ENCODE measurements at regions not wholly inside any gene's neighbourhood (a gene's known extent, or its start where the extent isn't known, plus 50 kb on each side); places are given as distances from the start of the nearest gene placed in this dataset.

DNA sequence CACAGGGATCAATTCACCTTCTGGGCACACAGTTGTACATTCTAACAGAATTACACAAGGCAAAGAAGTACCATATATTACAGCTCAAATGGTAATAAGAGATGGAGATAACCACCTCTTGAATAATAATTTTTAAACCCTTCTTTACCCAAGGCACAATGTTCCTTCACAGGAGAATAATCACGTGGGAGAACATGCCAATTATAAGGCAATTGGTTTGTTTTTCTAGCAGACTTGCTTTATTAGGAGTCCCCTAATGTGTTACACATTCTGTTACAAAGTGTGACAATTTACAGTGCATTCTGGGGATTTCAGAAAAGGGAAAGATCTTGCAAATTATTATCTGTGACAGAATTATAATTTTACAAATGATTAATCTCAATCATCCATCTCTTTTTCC lies 380.3 kb downstream of the RND3 start:
- Histone ChIP-seq H3K9me3 (ENCODE audit: control insufficient read depth, low read length) (no peaks in the 10 kb centered on the region), H3K27ac (ENCODE audit: insufficient read depth, low read depth, low read length, poor library complexity, severe bottlenecking) (no peak overlapping the region), H3K27me3 (ENCODE audit: control insufficient read depth, insufficient read depth, low read length, poor library complexity, severe bottlenecking) (no peaks in the 10 kb centered on the region), H3K36me3 (ENCODE audit: control insufficient read depth, insufficient read depth, low read length) (no peaks in the 10 kb centered on the region), H3K4me1 (ENCODE audit: control insufficient read depth, insufficient read depth, low read length) (no peaks in the 10 kb centered on the region), H3K4me3 (ENCODE audit: insufficient read depth, low read depth, low read length) (no peak overlapping the region)
- 88% methylated on average over 1 of the region's 1 CpG; no CpG with 5 or more reads in 1 of the 2 experiments for WGBS, 2 experiments

DNA sequence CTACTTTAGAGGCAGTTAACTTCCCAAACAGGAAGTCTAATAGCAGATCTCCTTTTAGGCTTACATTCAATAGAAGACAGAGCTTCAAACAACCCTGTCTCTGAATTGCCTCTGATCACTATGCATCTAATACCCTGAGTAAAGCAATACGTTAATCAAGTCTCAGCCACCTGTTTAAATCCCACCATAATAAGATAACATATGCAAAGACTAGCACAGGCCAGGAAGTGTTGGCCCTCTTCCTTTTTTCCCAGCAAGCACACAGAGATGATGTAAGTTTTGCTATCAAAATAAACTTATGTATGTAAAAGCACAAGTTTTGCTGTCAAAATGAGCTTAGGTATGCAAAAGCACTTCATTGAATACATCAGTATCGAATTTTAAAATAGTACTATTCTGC lies 385.5 kb downstream of the RND3 start:
- WGBS, 2 experiments: 78 to 80% methylated on average over 2 of the region's 2 CpGs
- H3K4me3 ChIP-seq (ENCODE audit: insufficient read depth, low read depth, low read length): no peak overlapping the region
- H3K36me3 ChIP-seq (ENCODE audit: control insufficient read depth, insufficient read depth, low read length): no peaks in the 10 kb centered on the region
- no peaks in the 10 kb centered on the region for H3K27me3 ChIP-seq (ENCODE audit: control insufficient read depth, insufficient read depth, low read length, poor library complexity, severe bottlenecking)
- H3K4me1 ChIP-seq (ENCODE audit: control insufficient read depth, insufficient read depth, low read length): no peaks in the 10 kb centered on the region
- no peaks in the 10 kb centered on the region for H3K9me3 ChIP-seq (ENCODE audit: control insufficient read depth, low read length)
- no peak overlapping the region for H3K27ac ChIP-seq (ENCODE audit: insufficient read depth, low read depth, low read length, poor library complexity, severe bottlenecking)

DNA sequence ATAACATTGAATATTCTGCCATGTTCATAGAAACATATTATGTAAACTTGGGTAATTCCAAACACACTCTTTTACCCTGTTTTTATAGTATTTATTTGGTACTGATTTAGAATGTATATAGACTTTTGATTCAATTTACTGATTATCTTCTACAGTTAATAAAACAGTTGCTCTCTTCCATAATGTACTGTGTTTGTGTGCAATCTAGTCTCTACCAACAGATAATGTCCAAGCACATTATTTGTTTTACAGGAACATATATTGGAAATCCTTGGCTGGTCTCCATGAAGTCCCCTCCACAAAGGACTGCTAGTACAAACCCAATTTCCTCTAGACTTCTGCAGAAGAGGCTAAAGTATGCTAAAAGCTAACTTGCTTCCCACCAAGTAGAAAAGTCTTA lies 386.6 kb downstream of the RND3 start:
- Histone ChIP-seq H3K4me1 (ENCODE audit: control insufficient read depth, insufficient read depth, low read length) (no peaks in the 10 kb centered on the region), H3K27me3 (ENCODE audit: control insufficient read depth, insufficient read depth, low read length, poor library complexity, severe bottlenecking) (no peaks in the 10 kb centered on the region), H3K27ac (ENCODE audit: insufficient read depth, low read depth, low read length, poor library complexity, severe bottlenecking) (no peak overlapping the region), H3K36me3 (ENCODE audit: control insufficient read depth, insufficient read depth, low read length) (no peaks in the 10 kb centered on the region), H3K4me3 (ENCODE audit: insufficient read depth, low read depth, low read length) (no peak overlapping the region), H3K9me3 (ENCODE audit: control insufficient read depth, low read length) (no peaks in the 10 kb centered on the region)

DNA sequence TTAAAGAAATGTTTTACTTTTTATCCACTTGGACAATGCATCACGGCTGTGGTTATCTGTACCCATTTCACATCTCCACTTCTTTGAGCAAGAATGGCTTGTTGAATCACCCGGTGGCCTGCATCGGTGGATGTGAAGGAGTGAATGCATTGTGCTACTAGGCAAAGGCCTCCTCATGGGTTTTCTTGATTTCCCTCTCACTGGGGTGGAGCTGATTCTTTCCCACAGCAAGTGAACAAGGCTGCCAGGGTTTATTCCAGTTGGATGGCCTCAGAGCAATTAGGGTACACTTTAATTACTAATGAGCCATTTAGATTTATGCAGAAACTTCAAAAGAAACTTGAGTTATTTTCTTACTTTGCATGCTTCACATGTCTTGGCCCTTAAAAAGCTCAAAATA lies 387.1 kb downstream of the RND3 start:
- Histone ChIP-seq H3K27ac (ENCODE audit: insufficient read depth, low read depth, low read length, poor library complexity, severe bottlenecking) (no peak overlapping the region), H3K9me3 (ENCODE audit: control insufficient read depth, low read length) (no peaks in the 10 kb centered on the region), H3K4me3 (ENCODE audit: insufficient read depth, low read depth, low read length) (no peak overlapping the region), H3K4me1 (ENCODE audit: control insufficient read depth, insufficient read depth, low read length) (no peaks in the 10 kb centered on the region), H3K36me3 (ENCODE audit: control insufficient read depth, insufficient read depth, low read length) (no peaks in the 10 kb centered on the region), H3K27me3 (ENCODE audit: control insufficient read depth, insufficient read depth, low read length, poor library complexity, severe bottlenecking) (no peaks in the 10 kb centered on the region)
- 84 to 88% methylated on average over 2 to 3 of the region's 3 CpGs for WGBS, 2 experiments

DNA sequence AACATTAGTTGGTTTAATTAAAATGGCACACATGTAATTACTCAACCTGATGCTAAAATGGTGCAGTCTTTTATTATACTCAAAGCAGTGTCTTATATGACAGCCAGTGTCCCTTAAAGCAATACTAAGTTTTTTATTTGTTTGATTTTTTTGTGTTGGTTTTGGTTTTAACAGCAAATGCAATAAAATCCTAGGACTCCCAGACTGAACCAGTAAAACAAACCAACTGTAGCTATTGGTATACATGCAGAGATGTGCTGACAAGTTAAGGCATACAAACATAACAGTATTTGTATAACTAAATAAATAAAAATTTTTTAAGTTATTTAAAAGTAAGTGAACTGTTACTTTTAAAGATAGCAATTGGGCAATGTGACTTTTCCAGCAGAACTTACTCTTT lies 387.7 kb downstream of the RND3 start:
- Histone ChIP-seq H3K27ac (ENCODE audit: insufficient read depth, low read depth, low read length, poor library complexity, severe bottlenecking) (no peak overlapping the region), H3K4me1 (ENCODE audit: control insufficient read depth, insufficient read depth, low read length) (no peaks in the 10 kb centered on the region), H3K36me3 (ENCODE audit: control insufficient read depth, insufficient read depth, low read length) (no peaks in the 10 kb centered on the region), H3K4me3 (ENCODE audit: insufficient read depth, low read depth, low read length) (no peak overlapping the region), H3K9me3 (ENCODE audit: control insufficient read depth, low read length) (no peaks in the 10 kb centered on the region), H3K27me3 (ENCODE audit: control insufficient read depth, insufficient read depth, low read length, poor library complexity, severe bottlenecking) (no peaks in the 10 kb centered on the region)

DNA sequence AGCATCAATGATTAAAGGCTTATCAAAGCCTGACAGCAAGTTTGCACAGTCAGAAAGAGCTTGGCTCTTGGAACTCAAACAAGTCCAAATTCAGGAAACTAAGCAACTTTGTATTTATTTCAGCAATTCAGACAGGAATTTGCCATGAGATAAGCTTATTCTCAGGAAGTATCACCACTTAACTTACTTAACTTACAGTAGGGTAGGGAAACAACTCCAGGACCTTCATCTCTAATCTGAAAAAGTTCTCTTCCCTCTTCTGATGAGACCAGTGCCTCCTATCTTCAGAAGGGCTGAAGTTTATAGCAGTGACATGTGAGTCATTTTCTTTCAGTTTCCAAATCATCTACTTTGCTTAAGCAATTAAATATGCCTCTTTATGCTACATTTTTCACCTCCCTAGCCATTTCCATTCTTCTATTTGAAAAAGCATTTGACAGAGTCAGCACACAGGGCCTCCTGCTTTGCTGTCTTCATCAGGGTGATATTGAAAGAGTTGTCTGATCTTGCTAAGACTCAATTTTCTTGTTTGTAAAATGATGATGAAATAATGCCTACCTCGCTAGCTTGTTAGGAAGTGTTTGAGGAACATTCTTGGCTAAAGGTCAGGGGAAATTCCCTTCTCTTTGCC lies 389.5 kb downstream of the RND3 start:
- H3K36me3 ChIP-seq (ENCODE audit: control insufficient read depth, insufficient read depth, low read length): no peaks in the 10 kb centered on the region
- no peaks in the 10 kb centered on the region for H3K9me3 ChIP-seq (ENCODE audit: control insufficient read depth, low read length)
- H3K27ac ChIP-seq (ENCODE audit: insufficient read depth, low read depth, low read length, poor library complexity, severe bottlenecking): no peak overlapping the region
- 96 to 100% methylated on average over 1 of the region's 1 CpG for WGBS, 2 experiments
- H3K27me3 ChIP-seq (ENCODE audit: control insufficient read depth, insufficient read depth, low read length, poor library complexity, severe bottlenecking): no peaks in the 10 kb centered on the region
- no peak overlapping the region for H3K4me3 ChIP-seq (ENCODE audit: insufficient read depth, low read depth, low read length)
- H3K4me1 ChIP-seq (ENCODE audit: control insufficient read depth, insufficient read depth, low read length): no peaks in the 10 kb centered on the region

DNA sequence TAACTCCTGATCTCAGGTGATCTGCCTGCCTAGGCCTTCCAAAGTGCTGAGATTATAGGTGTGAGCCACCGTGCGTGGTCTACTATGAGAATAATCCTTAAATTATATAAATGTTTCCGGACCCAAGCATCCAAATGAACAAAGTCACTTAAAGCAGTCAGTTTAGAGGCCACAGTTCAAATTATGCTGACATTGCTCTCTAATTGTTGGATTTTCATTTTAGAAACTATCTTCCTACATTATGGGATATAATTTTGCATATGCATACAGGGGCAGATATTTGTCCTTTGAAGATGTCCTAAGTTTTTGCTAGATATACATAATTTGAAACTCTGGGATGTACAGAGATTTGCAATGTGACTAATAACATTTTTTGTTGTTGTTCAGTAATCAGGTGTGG lies 390.1 kb downstream of the RND3 start:
- Histone ChIP-seq H3K27ac (ENCODE audit: insufficient read depth, low read depth, low read length, poor library complexity, severe bottlenecking) (no peak overlapping the region), H3K36me3 (ENCODE audit: control insufficient read depth, insufficient read depth, low read length) (no peaks in the 10 kb centered on the region), H3K9me3 (ENCODE audit: control insufficient read depth, low read length) (no peaks in the 10 kb centered on the region), H3K4me3 (ENCODE audit: insufficient read depth, low read depth, low read length) (no peak overlapping the region), H3K27me3 (ENCODE audit: control insufficient read depth, insufficient read depth, low read length, poor library complexity, severe bottlenecking) (no peaks in the 10 kb centered on the region), H3K4me1 (ENCODE audit: control insufficient read depth, insufficient read depth, low read length) (no peaks in the 10 kb centered on the region)
- WGBS, 2 experiments: 96 to 100% methylated on average over 3 of the region's 3 CpGs

DNA sequence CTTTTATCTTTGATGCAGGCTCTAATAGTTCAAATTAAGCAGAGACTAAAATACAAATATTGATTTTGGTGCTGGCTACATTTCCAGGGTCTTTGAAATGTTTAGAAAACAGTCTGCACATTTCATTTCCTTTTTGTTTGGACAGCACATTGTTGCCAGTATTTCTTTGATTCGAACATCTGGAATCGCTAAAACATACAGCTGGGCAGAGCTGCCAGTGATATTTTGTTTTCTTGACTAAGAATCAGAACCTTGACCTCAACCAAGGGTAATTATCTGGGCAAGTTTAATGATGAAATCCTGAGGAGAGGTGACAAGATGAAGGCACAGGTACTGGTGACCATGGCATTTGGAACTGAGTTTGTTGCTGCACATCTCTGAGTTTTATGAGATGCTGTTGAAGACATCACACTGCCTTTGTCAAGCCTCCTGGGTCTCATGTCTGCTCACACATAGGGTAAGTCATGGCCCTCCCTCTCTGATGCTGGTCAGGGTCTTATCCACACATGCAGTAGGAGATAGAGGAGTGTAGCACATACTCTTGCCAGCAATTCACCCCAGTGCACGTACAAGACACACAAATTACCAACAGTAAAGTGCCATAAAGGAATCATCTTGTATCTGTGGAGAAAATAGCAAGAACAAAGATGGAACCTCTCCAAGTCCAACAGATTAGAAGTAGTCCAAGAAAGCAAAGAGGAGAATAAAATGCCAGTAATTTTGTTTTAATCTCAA lies 391.9 kb downstream of the RND3 start:
- H3K4me3 ChIP-seq (ENCODE audit: insufficient read depth, low read depth, low read length): no peak overlapping the region
- WGBS, 2 experiments: 96 to 97% methylated on average over 2 to 3 of the region's 3 CpGs
- no peaks in the 10 kb centered on the region for H3K9me3 ChIP-seq (ENCODE audit: control insufficient read depth, low read length)
- H3K27me3 ChIP-seq (ENCODE audit: control insufficient read depth, insufficient read depth, low read length, poor library complexity, severe bottlenecking): no peaks in the 10 kb centered on the region
- no peaks in the 10 kb centered on the region for H3K4me1 ChIP-seq (ENCODE audit: control insufficient read depth, insufficient read depth, low read length)
- no peaks in the 10 kb centered on the region for H3K36me3 ChIP-seq (ENCODE audit: control insufficient read depth, insufficient read depth, low read length)
- no peak overlapping the region for H3K27ac ChIP-seq (ENCODE audit: insufficient read depth, low read depth, low read length, poor library complexity, severe bottlenecking)

DNA sequence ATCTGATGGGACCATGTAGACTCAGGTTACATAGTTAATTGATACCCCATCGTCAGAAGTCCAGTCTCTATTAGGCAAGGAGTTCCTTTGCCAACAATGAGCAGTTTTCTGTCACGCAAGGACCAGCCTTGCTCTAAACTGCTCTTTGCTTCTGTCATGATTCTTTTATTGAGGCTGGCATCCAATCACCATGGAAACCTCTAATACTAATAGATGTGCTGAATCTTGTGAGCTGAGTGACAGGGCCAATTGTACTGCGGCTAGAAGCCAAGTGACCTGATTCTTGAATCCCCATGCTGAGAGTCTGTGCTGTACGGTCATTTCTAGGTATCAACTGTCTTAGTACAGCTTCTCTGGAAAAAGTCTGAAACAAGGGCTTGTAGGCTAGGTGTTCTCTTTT lies 395.6 kb downstream of the RND3 start:
- 93 to 96% methylated on average over 4 of the region's 4 CpGs for WGBS, 2 experiments
- Histone ChIP-seq H3K27me3 (ENCODE audit: control insufficient read depth, insufficient read depth, low read length, poor library complexity, severe bottlenecking) (no peaks in the 10 kb centered on the region), H3K9me3 (ENCODE audit: control insufficient read depth, low read length) (no peaks in the 10 kb centered on the region), H3K4me1 (ENCODE audit: control insufficient read depth, insufficient read depth, low read length) (no peaks in the 10 kb centered on the region), H3K36me3 (ENCODE audit: control insufficient read depth, insufficient read depth, low read length) (no peaks in the 10 kb centered on the region), H3K4me3 (ENCODE audit: insufficient read depth, low read depth, low read length) (no peak overlapping the region), H3K27ac (ENCODE audit: insufficient read depth, low read depth, low read length, poor library complexity, severe bottlenecking) (no peak overlapping the region)

DNA sequence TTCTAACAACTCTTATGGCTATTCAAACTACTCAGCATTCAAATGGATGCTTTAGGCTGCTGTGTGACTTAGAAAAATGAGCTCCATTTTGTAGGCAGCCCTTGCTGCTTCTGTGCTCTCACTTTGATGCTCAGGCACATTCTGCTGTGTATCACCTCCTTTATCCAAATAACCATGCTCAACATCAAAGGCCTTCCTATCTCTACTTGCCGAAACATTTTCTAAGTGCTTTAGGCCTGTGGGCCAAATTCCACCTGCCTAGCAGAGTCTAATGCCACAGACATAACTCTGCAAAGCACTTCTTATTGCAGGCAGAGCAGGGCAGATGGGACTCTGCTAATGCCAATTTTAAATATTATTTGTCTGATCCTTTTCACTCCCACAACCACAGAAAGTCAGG lies 397.4 kb downstream of the RND3 start:
- no peak overlapping the region for H3K27ac ChIP-seq (ENCODE audit: insufficient read depth, low read depth, low read length, poor library complexity, severe bottlenecking)
- no peak overlapping the region for H3K4me3 ChIP-seq (ENCODE audit: insufficient read depth, low read depth, low read length)
- WGBS, 2 experiments: 88 to 90% methylated on average over 1 of the region's 1 CpG

More for the DNA sequence above, 397.4 kb downstream of the RND3 start:
- H3K27me3 ChIP-seq (ENCODE audit: control insufficient read depth, insufficient read depth, low read length, poor library complexity, severe bottlenecking): no peaks in the 10 kb centered on the region
- no peaks in the 10 kb centered on the region for H3K4me1 ChIP-seq (ENCODE audit: control insufficient read depth, insufficient read depth, low read length)
- H3K36me3 ChIP-seq (ENCODE audit: control insufficient read depth, insufficient read depth, low read length): no peaks in the 10 kb centered on the region
- no peaks in the 10 kb centered on the region for H3K9me3 ChIP-seq (ENCODE audit: control insufficient read depth, low read length)

Data from ectodermal cell (in vitro differentiated cells).